ENCODE measurements at regions not wholly inside any gene's neighbourhood (a gene's known extent, or its start where the extent isn't known, plus 50 kb on each side); places are given as distances from the start of the nearest gene placed in this dataset.
"Not testable (repeated sequence)": the region's sequence is repeated elsewhere in the genome, so short reads cannot be mapped to it uniquely, and the experiment has no call there.

GRCh38 chr2:91742973-91743490 is 3051.6 kb downstream of the RPIA start:
- not testable (repeated sequence) for TF ChIP-seq POLR2A (IDR thresholded peaks at IDR 0.05; ENCODE audit: low read depth, low read length); CTCF (conservative IDR thresholded peaks at IDR 0.05; ENCODE audit: low read depth, low read length); BHLHE40 (IDR thresholded peaks at IDR 0.05; ENCODE audit: low read depth, low read length); USF2 (IDR thresholded peaks at IDR 0.05; ENCODE audit: low read depth, low read length); RAD21 (IDR thresholded peaks at IDR 0.05; ENCODE audit: low read length); CEBPB (IDR thresholded peaks at IDR 0.05; ENCODE audit: low read depth, low read length); RFX5 (IDR thresholded peaks at IDR 0.05; ENCODE audit: low read depth, low read length); MAZ (IDR thresholded peaks at IDR 0.05; ENCODE audit: borderline replicate concordance, low read depth, low read length); MAFK (IDR thresholded peaks at IDR 0.05; ENCODE audit: low read depth, low read length); NFE2L2 (IDR thresholded peaks at IDR 0.05; ENCODE audit: low read depth, low read length); SMC3 (IDR thresholded peaks at IDR 0.05; ENCODE audit: low read depth, low read length); MXI1 (IDR thresholded peaks at IDR 0.05; ENCODE audit: borderline replicate concordance, low read depth, low read length)
- TF ChIP-seq, protein P1, sequence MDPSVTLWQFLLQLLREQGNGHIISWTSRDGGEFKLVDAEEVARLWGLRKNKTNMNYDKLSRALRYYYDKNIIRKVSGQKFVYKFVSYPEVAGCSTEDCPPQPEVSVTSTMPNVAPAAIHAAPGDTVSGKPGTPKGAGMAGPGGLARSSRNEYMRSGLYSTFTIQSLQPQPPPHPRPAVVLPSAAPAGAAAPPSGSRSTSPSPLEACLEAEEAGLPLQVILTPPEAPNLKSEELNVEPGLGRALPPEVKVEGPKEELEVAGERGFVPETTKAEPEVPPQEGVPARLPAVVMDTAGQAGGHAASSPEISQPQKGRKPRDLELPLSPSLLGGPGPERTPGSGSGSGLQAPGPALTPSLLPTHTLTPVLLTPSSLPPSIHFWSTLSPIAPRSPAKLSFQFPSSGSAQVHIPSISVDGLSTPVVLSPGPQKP (IDR thresholded peaks at IDR 0.05; ENCODE audit: borderline replicate concordance, low read depth, low read length), result not testable (repeated sequence)

Measured in IMR-90 (cell line).